Right lobe of liver (tissue), 6 donors: ENCODE measurements at regions not wholly inside any gene's neighbourhood (a gene's known extent, or its start where the extent isn't known, plus 50 kb on each side); places are given as distances from the start of the nearest gene placed in this dataset.

Experiments
- ATAC-seq, 4 donors: fragments of 200-7000 bp; cut with Tn5 transposase; one replicate each; pipeline ENCODE4 v1.9.1; 2020; ENCODE audit warnings: mild to moderate bottlenecking in 4 of 4, moderate library complexity in 4 of 4
- DNase-seq, 3 donors: peaks; one replicate each; pipeline ENCODE4 v3.0.0-alpha.2; 2020
- H3K27ac ChIP-seq, 3 donors: fragments of 200-600 bp; one replicate each; pipeline ENCODE4 v1.8.0; 2022
- H3K27me3 ChIP-seq, 2 donors: fragments of 200-600 bp; one replicate each; pipeline ENCODE4 v1.8.0; 2022
- H3K36me3 ChIP-seq, 4 donors: fragments of 200-600 bp; sonication (generic) in 1 of 4; one replicate each; pipeline versions ENCODE4 v1.5.1 to v1.8.0; 2017 to 2022; ENCODE audit warnings: control low read depth in 1 of 4
- H3K4me1 ChIP-seq, 4 donors: fragments of 200-600 bp; sonication (generic) in 1 of 4; one replicate each; pipeline versions ENCODE4 v1.5.1 to v1.8.0; 2017 to 2022; ENCODE audit warnings: control low read depth in 1 of 4
- H3K4me3 ChIP-seq, 3 donors: fragments of 200-600 bp; one replicate each; pipeline ENCODE4 v1.8.0; 2022
- H3K9me3 ChIP-seq, 4 donors: fragments of 200-600 bp; sonication (generic) in 1 of 4; one replicate each; pipeline versions ENCODE4 v1.5.1 to v1.8.0; 2017 to 2022; ENCODE audit warnings: control low read depth in 1 of 4
- POLR2A ChIP-seq: fragments of 450-650 bp; IDR thresholded peaks from one replicate; pipeline ENCODE4 v1.6.1; 2017; ENCODE audit warnings: antibody characterized with exemption, mild to moderate bottlenecking
- WGBS: methylation state at CpG from one replicate; pipeline ENCODE4 v1.1.6; 2018; ENCODE audit warnings: low coverage, low lambda C conversion rate; ENCODE audit not compliant: insufficient coverage; ENCODE audit errors: missing lambda C conversion rate; 5-methylcytosine and 5-hydroxymethylcytosine counted together
- intact Hi-C, 2 donors: fragments of 100-400 bp; cut with DNase I; formaldehyde crosslinking; loops; one replicate each; pipeline versions ENCODE4 v1.11.2 to v1.14.1; 2022
- TF ChIP-seq, protein P1 (sequence below), 4 donors: fragments of 200-600 bp in 3 of 4; fragments of 450-650 bp in 1 of 4; IDR thresholded peaks; one replicate each; pipeline versions ENCODE4 v1.5.1 to v1.8.0; 2016 to 2022; ENCODE audit warnings: antibody characterized with exemption in 4 of 4, mild to moderate bottlenecking in 2 of 4
- donor health status: DM: no; HTN: yes; CAD: no.
- donor health status: DM: no; HTN: no; CAD: no.
- donor health status: DM: no; HTN: no; CAD: no.
- donor health status: DM: no; HTN: yes; CAD: no.
- donor health status: DM: no; HTN: yes; CAD: no.

- no peaks in the 10 kb centered on the region for H3K36me3 ChIP-seq
- H3K4me3 ChIP-seq, result no peak overlapping the region
- ATAC-seq, result peak in 1 of 4 donors; percentile 35
- DNase-seq, result peak in 1 of 3 donors; percentile 59
- no peaks in the 10 kb centered on the region for H3K4me1 ChIP-seq
- H3K9me3 ChIP-seq, result no peaks in the 10 kb centered on the region
- 0% methylated on average over 2 of the region's 3 CpGs for WGBS
- H3K27me3 ChIP-seq, result no peaks in the 10 kb centered on the region
- intact Hi-C loops, result no loop called here
- no peak overlapping the region for H3K27ac ChIP-seq
- no peak for TF ChIP-seq POLR2A
- TF ChIP-seq, protein P1, sequence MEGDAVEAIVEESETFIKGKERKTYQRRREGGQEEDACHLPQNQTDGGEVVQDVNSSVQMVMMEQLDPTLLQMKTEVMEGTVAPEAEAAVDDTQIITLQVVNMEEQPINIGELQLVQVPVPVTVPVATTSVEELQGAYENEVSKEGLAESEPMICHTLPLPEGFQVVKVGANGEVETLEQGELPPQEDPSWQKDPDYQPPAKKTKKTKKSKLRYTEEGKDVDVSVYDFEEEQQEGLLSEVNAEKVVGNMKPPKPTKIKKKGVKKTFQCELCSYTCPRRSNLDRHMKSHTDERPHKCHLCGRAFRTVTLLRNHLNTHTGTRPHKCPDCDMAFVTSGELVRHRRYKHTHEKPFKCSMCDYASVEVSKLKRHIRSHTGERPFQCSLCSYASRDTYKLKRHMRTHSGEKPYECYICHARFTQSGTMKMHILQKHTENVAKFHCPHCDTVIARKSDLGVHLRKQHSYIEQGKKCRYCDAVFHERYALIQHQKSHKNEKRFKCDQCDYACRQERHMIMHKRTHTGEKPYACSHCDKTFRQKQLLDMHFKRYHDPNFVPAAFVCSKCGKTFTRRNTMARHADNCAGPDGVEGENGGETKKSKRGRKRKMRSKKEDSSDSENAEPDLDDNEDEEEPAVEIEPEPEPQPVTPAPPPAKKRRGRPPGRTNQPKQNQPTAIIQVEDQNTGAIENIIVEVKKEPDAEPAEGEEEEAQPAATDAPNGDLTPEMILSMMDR (IDR thresholded peaks at IDR 0.05), result no peak
These were observed 115.8 kb upstream of the FAM78B start for GRCh38 chr1:166282391-166283137.

- no peak for TF ChIP-seq POLR2A
- TF ChIP-seq, protein P1 (IDR thresholded peaks at IDR 0.05), result no peak
- H3K27ac ChIP-seq, result no peak overlapping the region
These were observed 116.4 kb upstream of the FAM78B start for GRCh38 chr1:166283190-166283589.

DNA sequence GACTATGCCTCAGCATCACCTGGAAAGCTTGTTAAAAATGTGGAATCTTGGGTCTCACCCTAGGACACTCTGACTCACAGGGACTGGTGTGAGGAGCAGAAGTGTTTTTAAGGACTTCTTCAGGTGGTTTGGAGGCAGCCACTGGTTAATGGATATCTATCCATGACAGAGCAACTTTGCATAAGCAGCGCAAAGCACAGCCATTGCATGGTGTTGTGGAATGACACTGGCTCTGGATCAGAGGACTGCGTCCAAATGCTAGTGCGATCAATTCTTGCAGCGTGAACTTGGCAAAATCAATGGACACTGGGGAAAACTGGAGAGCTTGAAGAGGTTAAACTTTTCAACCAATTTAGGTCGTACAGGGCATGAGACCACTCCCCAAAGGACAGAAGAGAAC is 116.8 kb upstream of the FAM78B start:
- intact Hi-C loops, result no loop called here
- DNase-seq (peak in 1 of 3 donors; percentile 75), ATAC-seq (peak; percentile 59 to 75 (median 69))
- no peak overlapping the region for H3K27ac ChIP-seq
- H3K27me3 ChIP-seq, result no peaks in the 10 kb centered on the region
- no peaks in the 10 kb centered on the region for H3K4me1 ChIP-seq
- no peaks in the 10 kb centered on the region for H3K9me3 ChIP-seq
- WGBS, result 40% methylated on average over 5 of the region's 5 CpGs
- no peak for TF ChIP-seq POLR2A
- TF ChIP-seq, protein P1 (IDR thresholded peaks at IDR 0.05), result no peak
- no peak overlapping the region for H3K4me3 ChIP-seq
- H3K36me3 ChIP-seq, result no peaks in the 10 kb centered on the region

More at GRCh38 chr1:166283190-166283589, 116.4 kb upstream of the FAM78B start:
- Histone ChIP-seq H3K4me1 (no peaks in the 10 kb centered on the region), H3K9me3 (no peaks in the 10 kb centered on the region), H3K27me3 (no peaks in the 10 kb centered on the region), H3K36me3 (no peaks in the 10 kb centered on the region), H3K4me3 (no peak overlapping the region)
- 40% methylated on average over 4 of the region's 6 CpGs for WGBS
- no peak for DNase-seq
- ATAC-seq, result no peak
- intact Hi-C loops, result no loop called here

DNA sequence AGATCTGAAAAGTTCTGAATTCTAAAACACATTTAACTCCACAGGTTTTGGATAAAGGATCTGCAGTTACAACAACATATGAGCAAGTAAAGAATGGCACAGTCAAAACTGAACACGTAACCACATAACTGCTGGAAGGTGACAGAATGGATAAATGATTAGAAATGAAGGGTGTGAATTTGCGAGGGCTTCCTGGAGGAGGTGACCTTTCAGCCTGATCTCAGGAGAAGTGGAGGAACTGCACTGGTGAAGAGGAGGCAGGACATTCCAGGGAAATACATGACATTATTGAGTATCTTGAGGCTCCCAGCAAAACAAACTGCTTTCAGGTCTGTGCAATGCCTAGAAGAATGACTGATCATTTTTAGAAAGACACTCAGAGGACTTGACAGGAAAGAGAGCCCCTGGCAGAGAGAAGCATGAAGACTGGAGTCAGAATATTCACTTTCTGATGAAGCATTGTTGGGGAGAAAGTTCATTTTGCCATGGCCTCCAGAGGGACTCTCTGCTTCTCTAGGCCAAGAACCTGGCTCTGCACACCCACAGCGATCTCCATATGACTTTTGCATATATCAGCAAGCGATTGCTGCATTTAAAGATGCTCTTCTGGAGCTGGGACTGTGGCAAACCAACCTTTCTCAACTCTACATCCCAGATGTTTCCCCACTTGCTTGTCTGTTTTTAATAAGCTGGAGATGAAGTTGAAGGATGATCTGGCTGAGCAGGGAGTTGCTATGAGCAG is 122.7 kb upstream of the FAM78B start:
- Histone ChIP-seq H3K9me3 (no peaks in the 10 kb centered on the region), H3K27me3 (no peaks in the 10 kb centered on the region), H3K4me1 (no peaks in the 10 kb centered on the region), H3K4me3 (no peak overlapping the region), H3K27ac (no peak overlapping the region), H3K36me3 (no peaks in the 10 kb centered on the region)
- no peak for TF ChIP-seq POLR2A
- TF ChIP-seq, protein P1 (IDR thresholded peaks at IDR 0.05), result no peak
- no peak for DNase-seq
- intact Hi-C loops, result no loop called here
- WGBS, result 57% methylated on average over 4 of the region's 4 CpGs
- no peak for ATAC-seq
